HG02763 (cell line): ENCODE measurements at regions not wholly inside any gene's neighbourhood (a gene's known extent, or its start where the extent isn't known, plus 50 kb on each side); places are given as distances from the start of the nearest gene placed in this dataset.

Experiments
- ATAC-seq: cut with Tn5 transposase; IDR thresholded peaks from one replicate; pipeline ENCODE4 v1.9.1; 2021; ENCODE audit warnings: mild to moderate bottlenecking, moderate library complexity; ENCODE audit not compliant: unreplicated experiment

- no peak for ATAC-seq
Observed at GRCh38 chr1:101667761-101668160, 329.0 kb downstream of the OLFM3 start.

- no peak for ATAC-seq
Observed at GRCh38 chr1:101683136-101683535, 313.6 kb downstream of the OLFM3 start.

GRCh38 chr1:101683561-101683960, 313.2 kb downstream of the OLFM3 start:
- no peak for ATAC-seq

GRCh38 chr1:101697072-101697471, 299.7 kb downstream of the OLFM3 start:
- no peak for ATAC-seq

GRCh38 chr1:101698681-101699080, 298.0 kb downstream of the OLFM3 start:
- ATAC-seq = no peak

- no peak for ATAC-seq
Observed at GRCh38 chr1:101704895-101705294, 291.8 kb downstream of the OLFM3 start.

- ATAC-seq = no peak
Observed at GRCh38 chr1:101706366-101706765, 290.4 kb downstream of the OLFM3 start.

GRCh38 chr1:101709721-101710120, 287.0 kb downstream of the OLFM3 start:
- no peak for ATAC-seq

GRCh38 chr1:101713760-101714159, 283.0 kb downstream of the OLFM3 start:
- no peak for ATAC-seq

GRCh38 chr1:101723415-101723814, 273.3 kb downstream of the OLFM3 start:
- ATAC-seq = no peak

GRCh38 chr1:101728029-101728428, 268.7 kb downstream of the OLFM3 start:
- peak; percentile 46 for ATAC-seq

GRCh38 chr1:101730559-101730958, 266.2 kb downstream of the OLFM3 start:
- ATAC-seq = no peak

- ATAC-seq = peak; percentile 66
Observed at GRCh38 chr1:101732261-101732660, 264.5 kb downstream of the OLFM3 start.

GRCh38 chr1:101733340-101733739, 263.4 kb downstream of the OLFM3 start:
- no peak for ATAC-seq

- no peak for ATAC-seq
Observed at GRCh38 chr1:101738475-101738874, 258.3 kb downstream of the OLFM3 start.

GRCh38 chr1:101739146-101739545, 257.6 kb downstream of the OLFM3 start:
- no peak for ATAC-seq

GRCh38 chr1:101739826-101740330, 256.8 kb downstream of the OLFM3 start:
- no peak for ATAC-seq

GRCh38 chr1:101741910-101742309, 254.8 kb downstream of the OLFM3 start:
- no peak for ATAC-seq

- ATAC-seq = no peak
Observed at GRCh38 chr1:101742509-101742908, 254.2 kb downstream of the OLFM3 start.

- ATAC-seq = no peak
Observed at GRCh38 chr1:101745551-101746270, 251.0 kb downstream of the OLFM3 start.

- ATAC-seq = no peak
Observed at GRCh38 chr1:101748077-101748476, 248.6 kb downstream of the OLFM3 start.
